Adrenal gland (tissue), 5 donors: ENCODE measurements at regions not wholly inside any gene's neighbourhood (a gene's known extent, or its start where the extent isn't known, plus 50 kb on each side); places are given as distances from the start of the nearest gene placed in this dataset.
"Not testable (repeated sequence)": the region's sequence is repeated elsewhere in the genome, so short reads cannot be mapped to it uniquely, and the experiment has no call there.

Experiments used
- POLR2A ChIP-seq, 2 donors: fragments of 450-650 bp; IDR thresholded peaks; one replicate each; pipeline ENCODE4 v1.6.1; 2017; ENCODE audit warnings: antibody characterized with exemption in 2 of 2, mild to moderate bottlenecking in 2 of 2, moderate library complexity in 1 of 2
- TF ChIP-seq, protein P1 (sequence below), 6 experiments: fragments of 450-650 bp in 4 of 6; fragments of 200-600 bp in 2 of 6; sonication (generic) in 1 of 6; IDR thresholded peaks; 1 replicate in 5 of 6; 2 replicates in 1 of 6; pipeline versions ENCODE4 v1.5.1 to v1.8.0; 2016 to 2021; ENCODE audit warnings: antibody characterized with exemption in 6 of 6, mild to moderate bottlenecking in 2 of 6, moderate library complexity in 1 of 6
- donor health status: DM: no; HTN: no; CAD: no.

DNA sequence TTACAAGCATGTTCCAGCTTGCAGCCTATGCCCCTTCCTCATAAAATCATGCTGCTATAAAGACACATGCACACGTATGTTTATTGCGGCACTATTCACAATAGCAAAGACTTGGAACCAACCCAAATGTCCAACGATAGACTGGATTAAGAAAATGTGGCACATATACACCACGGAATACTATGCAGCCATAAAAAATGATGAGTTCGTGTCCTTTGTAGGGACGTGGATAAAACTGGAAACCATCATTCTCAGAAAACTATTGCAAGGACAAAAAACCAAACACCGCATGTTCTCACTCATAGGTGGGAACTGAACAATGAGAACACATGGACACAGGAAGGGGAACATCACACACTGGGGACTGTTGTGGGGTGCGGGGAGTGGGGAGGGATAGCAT lies 75.3 kb upstream of the ZNF746 start:
- TF ChIP-seq, protein P1, sequence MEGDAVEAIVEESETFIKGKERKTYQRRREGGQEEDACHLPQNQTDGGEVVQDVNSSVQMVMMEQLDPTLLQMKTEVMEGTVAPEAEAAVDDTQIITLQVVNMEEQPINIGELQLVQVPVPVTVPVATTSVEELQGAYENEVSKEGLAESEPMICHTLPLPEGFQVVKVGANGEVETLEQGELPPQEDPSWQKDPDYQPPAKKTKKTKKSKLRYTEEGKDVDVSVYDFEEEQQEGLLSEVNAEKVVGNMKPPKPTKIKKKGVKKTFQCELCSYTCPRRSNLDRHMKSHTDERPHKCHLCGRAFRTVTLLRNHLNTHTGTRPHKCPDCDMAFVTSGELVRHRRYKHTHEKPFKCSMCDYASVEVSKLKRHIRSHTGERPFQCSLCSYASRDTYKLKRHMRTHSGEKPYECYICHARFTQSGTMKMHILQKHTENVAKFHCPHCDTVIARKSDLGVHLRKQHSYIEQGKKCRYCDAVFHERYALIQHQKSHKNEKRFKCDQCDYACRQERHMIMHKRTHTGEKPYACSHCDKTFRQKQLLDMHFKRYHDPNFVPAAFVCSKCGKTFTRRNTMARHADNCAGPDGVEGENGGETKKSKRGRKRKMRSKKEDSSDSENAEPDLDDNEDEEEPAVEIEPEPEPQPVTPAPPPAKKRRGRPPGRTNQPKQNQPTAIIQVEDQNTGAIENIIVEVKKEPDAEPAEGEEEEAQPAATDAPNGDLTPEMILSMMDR (IDR thresholded peaks at IDR 0.05): not testable (repeated sequence)
- TF ChIP-seq POLR2A (IDR thresholded peaks at IDR 0.05): not testable (repeated sequence)
